Endothelial cell of umbilical vein (primary cell): ENCODE measurements at regions not wholly inside any gene's neighbourhood (a gene's known extent, or its start where the extent isn't known, plus 50 kb on each side); places are given as distances from the start of the nearest gene placed in this dataset.

Source experiments
- BruUV-seq: library from RNA; stranded (reverse); fragments of 400-500 nt; replicated peaks from 2 replicates; lab custom pipeline; 2021; lab: Mats Ljungman, UMichigan
- CTCF ChIA-PET: fragments of 300-600, 350-600 bp; sonication (Branson Sonifier 250); formaldehyde crosslinking; loops from one replicate; lab custom pipeline; 2021; ENCODE audit warnings: antibody characterized with exemption, inconsistent platforms; lab: Charles Lee
- POLR2A ChIA-PET: fragments of 300-600, 350-600 bp; sonication (Branson Sonifier 250); formaldehyde crosslinking; loops from one replicate; lab custom pipeline; 2021; ENCODE audit warnings: antibody characterized with exemption, inconsistent platforms; lab: Charles Lee
- DNase-seq: peaks from one replicate; pipeline ENCODE4 v3.0.0-alpha.2; 2011; ENCODE audit warnings: low read depth, low spot score
- FAIRE-seq: peaks from 2 replicates; lab custom pipeline; 2011; peaks lifted over from hg19 to GRCh38; lab: Jason Lieb, UNC
- H2AFZ ChIP-seq: 2 replicates; pipeline ENCODE4 v1.6.0; 2012; ENCODE audit warnings: low read depth, low read length, control low read depth, inconsistent platforms
- H3K27ac ChIP-seq: 2 replicates; pipeline ENCODE4 v1.5.1; 2011; ENCODE audit warnings: low read depth, mild to moderate bottlenecking, control low read depth, low read length, moderate library complexity; ENCODE audit not compliant: insufficient read depth
- H3K27me3 ChIP-seq, 2 experiments: 2 replicates each; pipeline versions ENCODE4 v1.6.0 to v1.6.1; 2011; ENCODE audit warnings: low read length in 2 of 2, mixed read lengths in 1 of 2; ENCODE audit not compliant: control insufficient read depth in 2 of 2, insufficient read depth in 2 of 2
- H3K36me3 ChIP-seq, 2 experiments: 2 replicates in 1 of 2; 3 replicates in 1 of 2; pipeline ENCODE4 v1.5.1; 2011; ENCODE audit warnings: low read length in 2 of 2, mild to moderate bottlenecking in 1 of 2, moderate library complexity in 1 of 2; ENCODE audit not compliant: control insufficient read depth in 2 of 2, insufficient read depth in 2 of 2; ENCODE audit errors: extremely low read depth in 1 of 2
- H3K4me1 ChIP-seq: 3 replicates; pipeline ENCODE4 v1.5.1; 2011; ENCODE audit warnings: mild to moderate bottlenecking, low read length; ENCODE audit not compliant: control insufficient read depth, insufficient read depth; ENCODE audit errors: extremely low read depth
- H3K4me2 ChIP-seq: 2 replicates; pipeline ENCODE4 v1.6.1; 2011; ENCODE audit warnings: low read length, control low read depth, mixed read lengths; ENCODE audit not compliant: insufficient read depth
- H3K4me3 ChIP-seq, 3 experiments: fragments of 200-600 bp in 1 of 3; sonication (generic), shearing (Covaris generic) in 1 of 3; replicated peaks in 1 of 3; 2 replicates each; pipeline ENCODE4 v1.5.1; 2011 to 2016; ENCODE audit warnings: control low read depth in 3 of 3, low read length in 3 of 3, mild to moderate bottlenecking in 2 of 3, inconsistent platforms in 1 of 3, low read depth in 1 of 3, moderate library complexity in 1 of 3; ENCODE audit not compliant: insufficient read depth in 1 of 3
- H3K79me2 ChIP-seq: 2 replicates; pipeline ENCODE4 v1.6.0; 2012; ENCODE audit warnings: low read length, inconsistent platforms; ENCODE audit not compliant: control insufficient read depth, insufficient read depth
- H3K9ac ChIP-seq: replicated peaks from 2 replicates; pipeline ENCODE3; 2011; ENCODE audit warnings: low read length, control low read depth; ENCODE audit not compliant: insufficient read depth; ENCODE audit errors: extremely low read depth
- H3K9me1 ChIP-seq: replicated peaks from 3 replicates; pipeline ENCODE4 v1.6.0; 2011; ENCODE audit warnings: mild to moderate bottlenecking, low read length; ENCODE audit not compliant: control insufficient read depth, insufficient read depth; ENCODE audit errors: extremely low read depth
- H3K9me3 ChIP-seq: replicated peaks from 2 replicates; pipeline ENCODE4 v1.5.1; 2012; ENCODE audit warnings: low read length, inconsistent platforms; ENCODE audit not compliant: control insufficient read depth, insufficient read depth
- H4K20me1 ChIP-seq: replicated peaks from 2 replicates; pipeline ENCODE3; 2011; ENCODE audit warnings: mild to moderate bottlenecking, low read length; ENCODE audit not compliant: control insufficient read depth, insufficient read depth; ENCODE audit errors: extremely low read depth
- CTCF ChIP-seq, 2 donors: IDR thresholded peaks; 1 replicate in 1 of 2; 2 replicates in 1 of 2; pipeline ENCODE4 v1.5.1; 2011; ENCODE audit warnings: low read length in 2 of 2, mild to moderate bottlenecking in 2 of 2, moderate library complexity in 2 of 2, control low read depth in 1 of 2, inconsistent platforms in 1 of 2, low read depth in 1 of 2; ENCODE audit not compliant: insufficient read depth in 1 of 2; ENCODE audit errors: extremely low read depth in 1 of 2
- EZH2 ChIP-seq: IDR thresholded peaks from 2 replicates; pipeline ENCODE4 v1.6.1; 2012; ENCODE audit warnings: borderline replicate concordance, low read depth, mild to moderate bottlenecking, moderate library complexity, low read length, inconsistent platforms; ENCODE audit not compliant: severe bottlenecking
- FOS ChIP-seq: IDR thresholded peaks from 2 replicates; pipeline ENCODE4 v1.6.1; 2011; ENCODE audit warnings: mild to moderate bottlenecking, low read length, moderate library complexity, borderline replicate concordance; ENCODE audit not compliant: insufficient read depth
- GATA2 ChIP-seq: IDR thresholded peaks from 2 replicates; pipeline ENCODE4 v1.7.0; 2011; ENCODE audit warnings: low read depth, mild to moderate bottlenecking, moderate library complexity, mixed read lengths, low read length; ENCODE audit not compliant: insufficient read length, insufficient read depth
- JUN ChIP-seq: IDR thresholded peaks from 2 replicates; pipeline ENCODE4 v1.6.1; 2011; ENCODE audit warnings: borderline replicate concordance, low read depth; ENCODE audit not compliant: insufficient read length, insufficient read depth
- MAX ChIP-seq: IDR thresholded peaks from 2 replicates; pipeline ENCODE4 v1.6.1; 2011; ENCODE audit not compliant: insufficient read depth, insufficient read length
- MYC ChIP-seq: IDR thresholded peaks from one replicate; pipeline ENCODE4 v1.6.1; 2011; ENCODE audit warnings: mild to moderate bottlenecking, low read depth, low read length
- POLR2A ChIP-seq: IDR thresholded peaks from 2 replicates; pipeline ENCODE4 v1.6.1; 2012; ENCODE audit warnings: low read depth, mild to moderate bottlenecking, control low read depth, low read length
- POLR2AphosphoS5 ChIP-seq: IDR thresholded peaks from 2 replicates; pipeline ENCODE4 v1.6.1; 2012; ENCODE audit warnings: low read depth, mild to moderate bottlenecking, control low read depth, low read length, moderate library complexity; ENCODE audit not compliant: insufficient read depth
- dilution Hi-C: fragments of 300-500 bp; cut with MboI; formaldehyde crosslinking; loops from one replicate; pipeline ENCODE4 v1.15.0; 2019; ENCODE audit warnings: low sequenced_read_pairs; ENCODE audit not compliant: extremely low pct_ligation_motif_present
- intact Hi-C: fragments of 100-400 bp; cut with micrococcal nuclease; formaldehyde crosslinking; loops from one replicate; pipeline ENCODE4 v1.10.0; 2022

- Histone ChIP-seq H3K4me3 (no peak overlapping the region), H3K4me1 (peaks cover 22% of the 10 kb centered on the region), H3K9me1 (no peaks in the 10 kb centered on the region), H2AFZ (no peak overlapping the region), H3K36me3 (no peaks in the 10 kb centered on the region), H3K27me3 (no peaks in the 10 kb centered on the region), H3K27ac (no peak overlapping the region), H4K20me1 (no peaks in the 10 kb centered on the region), H3K79me2 (no peaks in the 10 kb centered on the region), H3K9ac (no peak overlapping the region), H3K4me2 (no peak overlapping the region), H3K9me3 (no peaks in the 10 kb centered on the region)
- DNase-seq (no peak), FAIRE-seq (no peak)
- TF ChIP-seq FOS (no peak), POLR2AphosphoS5 (no peak), POLR2A (no peak), JUN (no peak), GATA2 (no peak), MYC (no peak), CTCF (IDR thresholded peaks at IDR 0.05; ENCODE audit: extremely low read depth in 1 of 2, insufficient read depth in 1 of 2, low read depth in 1 of 2, low read length in 2 of 2) (no peak), EZH2 (no peak), MAX (no peak)
- ChIA-PET CTCF (no interaction called here), POLR2A (no interaction called here)
- dilution Hi-C loops, result no loop called here
- intact Hi-C loops, result no loop called here
- BruUV-seq, result no TSS peak
Observed at GRCh38 chr15:95013381-95013780, 782.0 kb downstream of the MCTP2 start.
